NCI-H1048 (cell line): ENCODE measurements at regions not wholly inside any gene's neighbourhood (a gene's known extent, or its start where the extent isn't known, plus 50 kb on each side); places are given as distances from the start of the nearest gene placed in this dataset.

ENCODE experiments used
- DNase-seq: peaks from one replicate; lab custom pipeline; 2025; lab: John Stamatoyannopoulos, UW

- DNase-seq, result no peak
These were observed 455.0 kb downstream of the PCNX1 start for GRCh38 chr14:71362282-71362681.

- DNase-seq, result no peak
These were observed 455.8 kb downstream of the PCNX1 start for GRCh38 chr14:71362920-71363584.

GRCh38 chr14:71363946-71364925 is 457.0 kb downstream of the PCNX1 start:
- no peak for DNase-seq

GRCh38 chr14:71365361-71365760 is 458.1 kb downstream of the PCNX1 start:
- no peak for DNase-seq

- DNase-seq, result no peak
These were observed 459.6 kb downstream of the PCNX1 start for GRCh38 chr14:71366861-71367260.

- DNase-seq, result no peak
These were observed 464.6 kb downstream of the PCNX1 start for GRCh38 chr14:71371711-71372396.

GRCh38 chr14:71372411-71372838 is 465.2 kb downstream of the PCNX1 start:
- DNase-seq, result no peak

GRCh38 chr14:71373773-71374172 is 466.5 kb downstream of the PCNX1 start:
- DNase-seq, result no peak

- no peak for DNase-seq
These were observed 467.7 kb downstream of the PCNX1 start for GRCh38 chr14:71374989-71375388.

GRCh38 chr14:71377099-71377498 is 469.8 kb downstream of the PCNX1 start:
- DNase-seq, result no peak

GRCh38 chr14:71380271-71380670 is 473.0 kb downstream of the PCNX1 start:
- DNase-seq, result no peak

GRCh38 chr14:71381814-71382213 is 474.6 kb downstream of the PCNX1 start:
- DNase-seq, result no peak

- no peak for DNase-seq
These were observed 475.1 kb downstream of the PCNX1 start for GRCh38 chr14:71382315-71382714.

- no peak for DNase-seq
These were observed 476.3 kb downstream of the PCNX1 start for GRCh38 chr14:71383510-71383909.

GRCh38 chr14:71384007-71384845 is 477.0 kb downstream of the PCNX1 start:
- DNase-seq, result no peak

- no peak for DNase-seq
These were observed 480.5 kb downstream of the PCNX1 start for GRCh38 chr14:71387753-71388152.

- no peak for DNase-seq
These were observed 481.1 kb downstream of the PCNX1 start for GRCh38 chr14:71388336-71388735.

GRCh38 chr14:71388862-71389261 is 481.6 kb downstream of the PCNX1 start:
- DNase-seq, result no peak

GRCh38 chr14:71394386-71394785 is 487.1 kb downstream of the PCNX1 start:
- no peak for DNase-seq

- DNase-seq, result no peak
These were observed 487.9 kb downstream of the PCNX1 start for GRCh38 chr14:71395151-71395604.

GRCh38 chr14:71395636-71396035 is 488.4 kb downstream of the PCNX1 start:
- DNase-seq, result no peak
